ENCODE measurements at regions not wholly inside any gene's neighbourhood (a gene's known extent, or its start where the extent isn't known, plus 50 kb on each side); places are given as distances from the start of the nearest gene placed in this dataset.
"Not testable (repeated sequence)": the region's sequence is repeated elsewhere in the genome, so short reads cannot be mapped to it uniquely, and the experiment has no call there.

- TF ChIP-seq, protein P1, sequence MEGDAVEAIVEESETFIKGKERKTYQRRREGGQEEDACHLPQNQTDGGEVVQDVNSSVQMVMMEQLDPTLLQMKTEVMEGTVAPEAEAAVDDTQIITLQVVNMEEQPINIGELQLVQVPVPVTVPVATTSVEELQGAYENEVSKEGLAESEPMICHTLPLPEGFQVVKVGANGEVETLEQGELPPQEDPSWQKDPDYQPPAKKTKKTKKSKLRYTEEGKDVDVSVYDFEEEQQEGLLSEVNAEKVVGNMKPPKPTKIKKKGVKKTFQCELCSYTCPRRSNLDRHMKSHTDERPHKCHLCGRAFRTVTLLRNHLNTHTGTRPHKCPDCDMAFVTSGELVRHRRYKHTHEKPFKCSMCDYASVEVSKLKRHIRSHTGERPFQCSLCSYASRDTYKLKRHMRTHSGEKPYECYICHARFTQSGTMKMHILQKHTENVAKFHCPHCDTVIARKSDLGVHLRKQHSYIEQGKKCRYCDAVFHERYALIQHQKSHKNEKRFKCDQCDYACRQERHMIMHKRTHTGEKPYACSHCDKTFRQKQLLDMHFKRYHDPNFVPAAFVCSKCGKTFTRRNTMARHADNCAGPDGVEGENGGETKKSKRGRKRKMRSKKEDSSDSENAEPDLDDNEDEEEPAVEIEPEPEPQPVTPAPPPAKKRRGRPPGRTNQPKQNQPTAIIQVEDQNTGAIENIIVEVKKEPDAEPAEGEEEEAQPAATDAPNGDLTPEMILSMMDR (conservative IDR thresholded peaks at IDR 0.05; ENCODE audit: low read depth, low read length) = no peak
- no peak for DNase-seq (ENCODE audit: low read depth)
- H3K4me3 ChIP-seq (ENCODE audit: low read depth, low read length) = no peak overlapping the region
Measured at GRCh38 chr10:65042496-65042895, 1521.3 kb downstream of the REEP3 start.

GRCh38 chr10:65046831-65047230 is 1525.6 kb downstream of the REEP3 start:
- no peak for DNase-seq (ENCODE audit: low read depth)
- no peak overlapping the region for H3K4me3 ChIP-seq (ENCODE audit: low read depth, low read length)
- TF ChIP-seq, protein P1 (conservative IDR thresholded peaks at IDR 0.05; ENCODE audit: low read depth, low read length) = no peak

DNA sequence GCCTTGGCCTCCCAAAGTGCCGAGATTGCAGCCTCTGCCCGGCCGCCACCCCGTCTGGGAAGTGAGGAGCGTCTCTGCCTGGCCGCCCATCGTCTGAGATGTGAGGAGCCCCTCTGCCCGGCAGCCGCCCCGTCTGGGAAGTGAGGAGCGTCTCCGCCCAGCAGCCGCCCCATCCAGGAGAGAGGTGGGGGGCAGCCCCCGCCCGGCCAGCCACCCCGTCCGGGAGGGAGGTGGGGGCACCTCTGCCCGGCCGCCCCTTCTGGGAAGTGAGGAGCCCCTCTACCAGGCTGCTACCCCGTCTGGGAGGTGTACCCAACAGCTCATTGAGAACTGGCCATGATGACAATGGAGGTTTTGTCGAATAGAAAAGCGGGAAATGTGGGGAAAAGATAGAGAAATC is 1530.9 kb downstream of the REEP3 start:
- H3K4me3 ChIP-seq (ENCODE audit: low read depth, low read length) = not testable (repeated sequence)

DNA sequence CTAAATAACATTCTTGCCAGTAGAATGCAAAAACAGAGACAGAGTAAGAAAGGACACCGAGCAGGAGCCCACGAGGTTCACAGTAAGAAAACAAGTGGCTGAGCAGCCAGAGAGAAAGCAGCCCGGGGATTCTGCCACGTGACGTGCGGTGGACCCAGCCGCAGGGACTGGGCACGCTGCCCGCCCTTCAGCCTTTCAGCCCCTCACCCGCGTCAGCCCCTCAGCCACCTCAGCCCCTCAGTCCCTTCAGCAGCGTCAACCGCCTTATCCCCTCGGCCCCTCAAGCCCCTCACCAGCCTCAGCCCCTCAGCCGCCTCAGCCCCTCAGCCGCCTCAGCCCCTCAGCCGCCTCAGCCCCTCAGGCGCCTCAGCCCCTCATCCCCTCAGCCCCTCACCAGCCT is 1532.2 kb downstream of the REEP3 start:
- DNase-seq (ENCODE audit: low read depth); H3K4me3 ChIP-seq (ENCODE audit: low read depth, low read length): not testable (repeated sequence)

More for the DNA sequence above, 1530.9 kb downstream of the REEP3 start:
- DNase-seq (ENCODE audit: low read depth) = not testable (repeated sequence)

DNA sequence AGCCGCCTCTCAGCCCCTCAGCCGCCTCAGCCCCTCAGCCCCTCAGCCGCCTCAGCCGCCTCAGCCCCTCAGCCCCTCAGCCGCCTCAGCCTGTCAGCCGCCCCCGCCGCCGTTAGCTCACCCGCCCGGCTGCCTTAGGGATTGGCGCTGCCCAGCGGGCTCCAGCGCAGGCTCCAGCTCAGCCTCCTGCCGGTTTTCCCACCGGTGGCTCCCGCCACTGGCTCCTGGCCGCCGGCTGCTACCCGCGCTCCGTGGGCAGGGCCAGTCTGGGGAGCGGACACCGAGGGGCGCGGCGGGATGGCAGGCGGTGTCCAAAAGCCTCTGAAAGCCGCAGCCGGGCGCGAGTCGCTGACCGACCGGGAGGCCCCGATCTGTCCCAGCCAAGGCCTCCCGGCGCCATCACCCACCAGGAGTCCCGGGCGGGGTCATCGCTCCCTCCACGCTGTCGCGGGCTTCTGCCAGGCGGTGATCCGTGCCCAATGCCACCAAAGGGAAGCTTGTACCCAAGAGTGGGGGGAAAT is 1532.7 kb downstream of the REEP3 start:
- DNase-seq (ENCODE audit: low read depth); H3K4me3 ChIP-seq (ENCODE audit: low read depth, low read length): not testable (repeated sequence)

- not testable (repeated sequence) for H3K4me3 ChIP-seq (ENCODE audit: low read depth, low read length)
Measured at GRCh38 chr10:65054701-65055100, 1533.5 kb downstream of the REEP3 start.

GRCh38 chr10:65065278-65065677 is 1544.1 kb downstream of the REEP3 start:
- TF ChIP-seq, protein P1 (conservative IDR thresholded peaks at IDR 0.05; ENCODE audit: low read depth, low read length) = no peak
- no peak overlapping the region for H3K4me3 ChIP-seq (ENCODE audit: low read depth, low read length)
- no peak for DNase-seq (ENCODE audit: low read depth)

More at GRCh38 chr10:65054701-65055100, 1533.5 kb downstream of the REEP3 start:
- DNase-seq (ENCODE audit: low read depth) = not testable (repeated sequence)

DNA sequence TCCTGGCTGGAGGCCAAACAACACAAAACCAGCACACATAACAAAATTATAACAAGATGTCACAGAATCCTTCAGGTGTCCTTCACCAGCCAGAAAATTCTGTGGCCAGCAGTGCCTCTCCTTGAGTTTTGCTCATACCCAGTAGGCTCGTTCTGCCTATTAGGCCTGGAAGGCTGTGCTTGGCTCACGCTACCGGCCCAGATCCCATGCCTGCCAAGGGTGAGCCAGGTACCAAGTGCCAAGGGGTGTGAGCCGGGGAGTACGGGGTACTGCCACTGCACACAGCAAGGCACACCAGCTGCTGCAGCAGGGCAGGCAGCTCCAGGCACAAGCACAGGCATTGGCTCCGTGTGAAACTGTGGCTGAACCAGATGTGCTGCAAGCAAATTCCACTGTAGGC is 1562.0 kb downstream of the REEP3 start:
- DNase-seq (ENCODE audit: low read depth) = no peak
- H3K4me3 ChIP-seq (ENCODE audit: low read depth, low read length) = no peak overlapping the region
- TF ChIP-seq, protein P1 (conservative IDR thresholded peaks at IDR 0.05; ENCODE audit: low read depth, low read length) = no peak

DNA sequence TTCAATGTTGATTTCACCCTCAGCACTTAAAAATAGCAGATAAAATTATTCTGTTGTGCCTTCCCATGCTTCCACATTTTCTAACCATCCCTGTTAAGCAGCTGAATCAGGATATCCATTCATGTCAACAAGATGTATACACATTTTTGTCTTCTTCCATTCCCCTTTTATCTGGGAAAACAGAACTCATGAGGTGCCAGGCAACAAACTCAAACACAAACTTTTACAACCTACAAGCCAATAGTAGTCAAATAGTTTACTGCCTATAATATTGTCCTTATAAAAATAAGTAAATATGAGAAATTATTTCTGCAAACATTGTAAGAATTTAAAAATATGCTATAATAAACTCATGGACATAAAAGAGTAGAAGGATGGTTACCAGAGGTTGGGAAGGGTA is 1569.8 kb downstream of the REEP3 start:
- no peak overlapping the region for H3K4me3 ChIP-seq (ENCODE audit: low read depth, low read length)
- no peak for DNase-seq (ENCODE audit: low read depth)
- TF ChIP-seq, protein P1 (conservative IDR thresholded peaks at IDR 0.05; ENCODE audit: low read depth, low read length) = no peak

Data from epithelial cell of proximal tubule (primary cell).